Endothelial cell of umbilical vein (primary cell): ENCODE measurements at regions not wholly inside any gene's neighbourhood (a gene's known extent, or its start where the extent isn't known, plus 50 kb on each side); places are given as distances from the start of the nearest gene placed in this dataset.

Experiments
- BruUV-seq: library from RNA; stranded (reverse); fragments of 400-500 nt; replicated peaks from 2 replicates; lab custom pipeline; 2021; lab: Mats Ljungman, UMichigan
- CTCF ChIA-PET: fragments of 300-600, 350-600 bp; sonication (Branson Sonifier 250); formaldehyde crosslinking; loops from one replicate; lab custom pipeline; 2021; ENCODE audit warnings: antibody characterized with exemption, inconsistent platforms; lab: Charles Lee
- POLR2A ChIA-PET: fragments of 300-600, 350-600 bp; sonication (Branson Sonifier 250); formaldehyde crosslinking; loops from one replicate; lab custom pipeline; 2021; ENCODE audit warnings: antibody characterized with exemption, inconsistent platforms; lab: Charles Lee
- DNase-seq: peaks from one replicate; pipeline ENCODE4 v3.0.0-alpha.2; 2011; ENCODE audit warnings: low read depth, low spot score
- FAIRE-seq: peaks from 2 replicates; lab custom pipeline; 2011; peaks lifted over from hg19 to GRCh38; lab: Jason Lieb, UNC
- H2AFZ ChIP-seq: 2 replicates; pipeline ENCODE4 v1.6.0; 2012; ENCODE audit warnings: low read depth, low read length, control low read depth, inconsistent platforms
- H3K27ac ChIP-seq: 2 replicates; pipeline ENCODE4 v1.5.1; 2011; ENCODE audit warnings: low read depth, mild to moderate bottlenecking, control low read depth, low read length, moderate library complexity; ENCODE audit not compliant: insufficient read depth
- H3K27me3 ChIP-seq, 2 experiments: 2 replicates each; pipeline versions ENCODE4 v1.6.0 to v1.6.1; 2011; ENCODE audit warnings: low read length in 2 of 2, mixed read lengths in 1 of 2; ENCODE audit not compliant: control insufficient read depth in 2 of 2, insufficient read depth in 2 of 2
- H3K36me3 ChIP-seq, 2 experiments: 2 replicates in 1 of 2; 3 replicates in 1 of 2; pipeline ENCODE4 v1.5.1; 2011; ENCODE audit warnings: low read length in 2 of 2, mild to moderate bottlenecking in 1 of 2, moderate library complexity in 1 of 2; ENCODE audit not compliant: control insufficient read depth in 2 of 2, insufficient read depth in 2 of 2; ENCODE audit errors: extremely low read depth in 1 of 2
- H3K4me1 ChIP-seq: 3 replicates; pipeline ENCODE4 v1.5.1; 2011; ENCODE audit warnings: mild to moderate bottlenecking, low read length; ENCODE audit not compliant: control insufficient read depth, insufficient read depth; ENCODE audit errors: extremely low read depth
- H3K4me2 ChIP-seq: 2 replicates; pipeline ENCODE4 v1.6.1; 2011; ENCODE audit warnings: low read length, control low read depth, mixed read lengths; ENCODE audit not compliant: insufficient read depth
- H3K4me3 ChIP-seq, 3 experiments: fragments of 200-600 bp in 1 of 3; sonication (generic), shearing (Covaris generic) in 1 of 3; replicated peaks in 1 of 3; 2 replicates each; pipeline ENCODE4 v1.5.1; 2011 to 2016; ENCODE audit warnings: control low read depth in 3 of 3, low read length in 3 of 3, mild to moderate bottlenecking in 2 of 3, inconsistent platforms in 1 of 3, low read depth in 1 of 3, moderate library complexity in 1 of 3; ENCODE audit not compliant: insufficient read depth in 1 of 3
- H3K79me2 ChIP-seq: 2 replicates; pipeline ENCODE4 v1.6.0; 2012; ENCODE audit warnings: low read length, inconsistent platforms; ENCODE audit not compliant: control insufficient read depth, insufficient read depth
- H3K9ac ChIP-seq: replicated peaks from 2 replicates; pipeline ENCODE3; 2011; ENCODE audit warnings: low read length, control low read depth; ENCODE audit not compliant: insufficient read depth; ENCODE audit errors: extremely low read depth
- H3K9me1 ChIP-seq: replicated peaks from 3 replicates; pipeline ENCODE4 v1.6.0; 2011; ENCODE audit warnings: mild to moderate bottlenecking, low read length; ENCODE audit not compliant: control insufficient read depth, insufficient read depth; ENCODE audit errors: extremely low read depth
- H3K9me3 ChIP-seq: replicated peaks from 2 replicates; pipeline ENCODE4 v1.5.1; 2012; ENCODE audit warnings: low read length, inconsistent platforms; ENCODE audit not compliant: control insufficient read depth, insufficient read depth
- H4K20me1 ChIP-seq: replicated peaks from 2 replicates; pipeline ENCODE3; 2011; ENCODE audit warnings: mild to moderate bottlenecking, low read length; ENCODE audit not compliant: control insufficient read depth, insufficient read depth; ENCODE audit errors: extremely low read depth
- FOS ChIP-seq: IDR thresholded peaks from 2 replicates; pipeline ENCODE4 v1.6.1; 2011; ENCODE audit warnings: mild to moderate bottlenecking, low read length, moderate library complexity, borderline replicate concordance; ENCODE audit not compliant: insufficient read depth
- JUN ChIP-seq: IDR thresholded peaks from 2 replicates; pipeline ENCODE4 v1.6.1; 2011; ENCODE audit warnings: borderline replicate concordance, low read depth; ENCODE audit not compliant: insufficient read length, insufficient read depth
- MYC ChIP-seq: IDR thresholded peaks from one replicate; pipeline ENCODE4 v1.6.1; 2011; ENCODE audit warnings: mild to moderate bottlenecking, low read depth, low read length
- POLR2A ChIP-seq: IDR thresholded peaks from 2 replicates; pipeline ENCODE4 v1.6.1; 2012; ENCODE audit warnings: low read depth, mild to moderate bottlenecking, control low read depth, low read length
- POLR2AphosphoS5 ChIP-seq: IDR thresholded peaks from 2 replicates; pipeline ENCODE4 v1.6.1; 2012; ENCODE audit warnings: low read depth, mild to moderate bottlenecking, control low read depth, low read length, moderate library complexity; ENCODE audit not compliant: insufficient read depth
- dilution Hi-C: fragments of 300-500 bp; cut with MboI; formaldehyde crosslinking; loops from one replicate; pipeline ENCODE4 v1.15.0; 2019; ENCODE audit warnings: low sequenced_read_pairs; ENCODE audit not compliant: extremely low pct_ligation_motif_present
- intact Hi-C: fragments of 100-400 bp; cut with micrococcal nuclease; formaldehyde crosslinking; loops from one replicate; pipeline ENCODE4 v1.10.0; 2022
- TF ChIP-seq, protein P1 (sequence below): IDR thresholded peaks from 2 replicates; pipeline ENCODE4 v1.6.1; 2011; ENCODE audit not compliant: insufficient read depth, insufficient read length

GRCh38 chr2:65985986-65986385 lies 448.9 kb upstream of the MEIS1 start:
- H3K4me3 ChIP-seq = no peak overlapping the region
- H3K27me3 ChIP-seq = no peaks in the 10 kb centered on the region
- no peaks in the 10 kb centered on the region for H3K9me1 ChIP-seq
- POLR2A ChIA-PET = no interaction called here
- H3K4me2 ChIP-seq = no peak overlapping the region
- no peaks in the 10 kb centered on the region for H3K36me3 ChIP-seq
- DNase-seq (no peak), FAIRE-seq (no peak)
- dilution Hi-C loops (no loop called here), intact Hi-C loops (no loop called here)
- no peak overlapping the region for H3K9ac ChIP-seq
- no peak overlapping the region for H3K27ac ChIP-seq
- no peak overlapping the region for H2AFZ ChIP-seq
- H4K20me1 ChIP-seq = no peaks in the 10 kb centered on the region
- no TSS peak for BruUV-seq
- TF ChIP-seq, protein P1, sequence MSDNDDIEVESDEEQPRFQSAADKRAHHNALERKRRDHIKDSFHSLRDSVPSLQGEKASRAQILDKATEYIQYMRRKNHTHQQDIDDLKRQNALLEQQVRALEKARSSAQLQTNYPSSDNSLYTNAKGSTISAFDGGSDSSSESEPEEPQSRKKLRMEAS = no peak
- no peak for TF ChIP-seq POLR2AphosphoS5
- TF ChIP-seq POLR2A = no peak
- peaks cover 1% of the 10 kb centered on the region for H3K9me3 ChIP-seq
- CTCF ChIA-PET = no interaction called here
- no peaks in the 10 kb centered on the region for H3K4me1 ChIP-seq
- no peaks in the 10 kb centered on the region for H3K79me2 ChIP-seq

- no peaks in the 10 kb centered on the region for H3K27me3 ChIP-seq
- ChIA-PET CTCF (no interaction called here), POLR2A (no interaction called here)
- no peaks in the 10 kb centered on the region for H4K20me1 ChIP-seq
- dilution Hi-C loops (no loop called here), intact Hi-C loops (no loop called here)
- no peak overlapping the region for H3K4me3 ChIP-seq
- no peaks in the 10 kb centered on the region for H3K36me3 ChIP-seq
- no peaks in the 10 kb centered on the region for H3K9me3 ChIP-seq
- H3K4me1 ChIP-seq = no peaks in the 10 kb centered on the region
- DNase-seq = no peak
- no peak overlapping the region for H3K27ac ChIP-seq
- no TSS peak for BruUV-seq
- TF ChIP-seq JUN = no peak
- no peak for TF ChIP-seq POLR2AphosphoS5
- no peak for TF ChIP-seq MYC
- no peak for TF ChIP-seq FOS
- TF ChIP-seq POLR2A = no peak
- H3K9ac ChIP-seq = no peak overlapping the region
- H3K4me2 ChIP-seq = no peak overlapping the region
- FAIRE-seq = no peak
- H3K79me2 ChIP-seq = no peaks in the 10 kb centered on the region
- no peaks in the 10 kb centered on the region for H3K9me1 ChIP-seq
- no peak overlapping the region for H2AFZ ChIP-seq
Observed at GRCh38 chr2:65980531-65980930, 454.4 kb upstream of the MEIS1 start.
